ENCODE measurements at regions not wholly inside any gene's neighbourhood (a gene's known extent, or its start where the extent isn't known, plus 50 kb on each side); places are given as distances from the start of the nearest gene placed in this dataset.

DNA sequence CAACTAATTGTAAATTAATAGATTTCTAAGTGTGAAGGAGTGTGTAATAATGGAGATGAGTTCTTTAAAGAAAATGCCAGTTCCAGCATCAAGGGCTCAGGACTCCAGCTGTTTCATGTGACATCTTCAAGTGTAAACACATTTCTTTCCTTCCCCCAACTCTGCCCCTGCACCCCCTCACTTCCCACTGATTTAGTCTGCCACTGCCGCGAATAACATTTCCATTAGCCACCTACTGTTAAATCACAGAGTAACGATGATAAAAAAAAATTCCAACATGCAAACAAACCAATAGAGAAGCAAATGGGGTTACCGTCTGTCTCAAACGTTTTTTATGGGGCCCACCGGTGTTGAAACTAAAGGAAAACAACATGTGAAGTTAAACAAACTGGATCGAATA lies 414.3 kb downstream of the SAMD5 start:
- H3K36me3 ChIP-seq (replicated peaks), result no peaks in the 10 kb centered on the region
- no peak for DNase-seq
- in situ Hi-C loops (cut with HindIII; ENCODE audit: low pct_ligation_motif_present, low sequenced_read_pairs), result no loop called here
- H3K27me3 ChIP-seq (replicated peaks), result no peaks in the 10 kb centered on the region
- H3K27ac ChIP-seq, result no peak overlapping the region
- TF ChIP-seq, protein P1, sequence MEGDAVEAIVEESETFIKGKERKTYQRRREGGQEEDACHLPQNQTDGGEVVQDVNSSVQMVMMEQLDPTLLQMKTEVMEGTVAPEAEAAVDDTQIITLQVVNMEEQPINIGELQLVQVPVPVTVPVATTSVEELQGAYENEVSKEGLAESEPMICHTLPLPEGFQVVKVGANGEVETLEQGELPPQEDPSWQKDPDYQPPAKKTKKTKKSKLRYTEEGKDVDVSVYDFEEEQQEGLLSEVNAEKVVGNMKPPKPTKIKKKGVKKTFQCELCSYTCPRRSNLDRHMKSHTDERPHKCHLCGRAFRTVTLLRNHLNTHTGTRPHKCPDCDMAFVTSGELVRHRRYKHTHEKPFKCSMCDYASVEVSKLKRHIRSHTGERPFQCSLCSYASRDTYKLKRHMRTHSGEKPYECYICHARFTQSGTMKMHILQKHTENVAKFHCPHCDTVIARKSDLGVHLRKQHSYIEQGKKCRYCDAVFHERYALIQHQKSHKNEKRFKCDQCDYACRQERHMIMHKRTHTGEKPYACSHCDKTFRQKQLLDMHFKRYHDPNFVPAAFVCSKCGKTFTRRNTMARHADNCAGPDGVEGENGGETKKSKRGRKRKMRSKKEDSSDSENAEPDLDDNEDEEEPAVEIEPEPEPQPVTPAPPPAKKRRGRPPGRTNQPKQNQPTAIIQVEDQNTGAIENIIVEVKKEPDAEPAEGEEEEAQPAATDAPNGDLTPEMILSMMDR (IDR thresholded peaks at IDR 0.05; ENCODE audit: low read depth, low read length, missing control alignments), result no peak
- H3K4me3 ChIP-seq (ENCODE audit: low read depth, low read length), result no peak overlapping the region

DNA sequence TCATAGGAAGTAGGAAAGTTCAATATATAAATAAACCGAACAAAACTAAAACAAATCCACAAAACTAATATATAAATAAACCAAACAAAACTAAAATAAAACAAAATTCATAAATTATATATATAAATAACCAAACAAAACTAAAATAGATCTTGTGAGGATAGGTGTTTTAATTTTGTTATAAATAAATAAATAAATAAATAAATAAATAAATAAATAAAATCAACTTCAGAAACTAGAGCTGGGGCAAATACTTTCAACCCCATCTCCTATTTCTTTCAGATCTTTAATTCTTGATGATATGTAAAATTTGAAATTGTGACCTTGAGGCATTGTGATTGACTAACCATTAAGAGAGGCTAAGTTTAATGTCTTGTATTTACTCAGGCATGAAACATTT lies 416.1 kb downstream of the SAMD5 start:
- Histone ChIP-seq H3K36me3 (replicated peaks) (no peaks in the 10 kb centered on the region), H3K4me3 (ENCODE audit: low read depth, low read length) (no peak overlapping the region), H3K27ac (no peak overlapping the region), H3K27me3 (replicated peaks) (no peaks in the 10 kb centered on the region)
- in situ Hi-C loops (cut with HindIII; ENCODE audit: low pct_ligation_motif_present, low sequenced_read_pairs), result no loop called here
- TF ChIP-seq, protein P1 (IDR thresholded peaks at IDR 0.05; ENCODE audit: low read depth, low read length, missing control alignments), result no peak
- DNase-seq, result no peak

DNA sequence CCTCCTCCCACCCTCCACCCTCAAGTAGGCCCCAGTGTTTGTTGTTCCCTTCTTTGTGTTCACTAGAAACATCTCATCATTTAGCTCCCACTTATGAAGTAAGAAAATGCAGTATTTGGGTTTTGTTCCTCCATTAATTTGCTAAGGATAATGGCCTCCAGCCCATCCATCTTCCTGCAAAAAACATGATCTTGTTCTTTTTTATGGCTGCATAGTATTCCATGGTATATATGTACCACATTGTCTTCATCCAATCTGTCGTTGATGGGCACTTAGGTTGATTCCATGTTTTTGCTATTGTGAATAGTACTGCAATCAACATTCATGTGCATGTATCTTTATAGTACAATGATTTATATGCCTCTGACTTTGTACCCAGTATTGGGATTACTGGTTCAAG lies 416.8 kb upstream of the SASH1 start:
- Histone ChIP-seq H3K36me3 (replicated peaks) (no peaks in the 10 kb centered on the region), H3K4me3 (ENCODE audit: low read depth, low read length) (no peak overlapping the region), H3K27me3 (replicated peaks) (no peaks in the 10 kb centered on the region), H3K27ac (no peak overlapping the region)
- TF ChIP-seq, protein P1 (IDR thresholded peaks at IDR 0.05; ENCODE audit: low read depth, low read length, missing control alignments), result no peak
- no peak for DNase-seq
- in situ Hi-C loops (cut with HindIII; ENCODE audit: low pct_ligation_motif_present, low sequenced_read_pairs), result no loop called here

DNA sequence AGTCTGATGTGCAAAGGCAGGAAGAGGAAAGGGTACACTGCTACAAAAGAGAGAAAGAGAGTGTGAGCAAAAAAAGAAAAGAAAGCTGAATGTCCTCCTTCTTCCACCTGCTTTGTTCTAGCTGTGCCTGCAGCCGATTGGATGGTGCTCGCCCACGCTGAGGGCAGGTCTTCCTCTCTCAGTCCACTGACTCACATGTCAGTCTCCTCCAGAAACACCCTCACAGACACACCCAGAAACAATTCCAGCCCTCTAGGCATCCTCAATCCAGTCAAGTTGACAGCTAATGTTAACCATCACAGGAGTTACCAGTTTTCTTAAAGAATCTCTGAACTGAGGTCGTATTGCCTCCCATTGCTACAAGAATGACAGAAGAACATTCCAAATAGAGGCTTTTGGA lies 411.9 kb upstream of the SASH1 start:
- H3K4me3 ChIP-seq (ENCODE audit: low read depth, low read length), result no peak overlapping the region
- in situ Hi-C loops (cut with HindIII; ENCODE audit: low pct_ligation_motif_present, low sequenced_read_pairs), result no loop called here
- TF ChIP-seq, protein P1 (IDR thresholded peaks at IDR 0.05; ENCODE audit: low read depth, low read length, missing control alignments), result no peak

DNA sequence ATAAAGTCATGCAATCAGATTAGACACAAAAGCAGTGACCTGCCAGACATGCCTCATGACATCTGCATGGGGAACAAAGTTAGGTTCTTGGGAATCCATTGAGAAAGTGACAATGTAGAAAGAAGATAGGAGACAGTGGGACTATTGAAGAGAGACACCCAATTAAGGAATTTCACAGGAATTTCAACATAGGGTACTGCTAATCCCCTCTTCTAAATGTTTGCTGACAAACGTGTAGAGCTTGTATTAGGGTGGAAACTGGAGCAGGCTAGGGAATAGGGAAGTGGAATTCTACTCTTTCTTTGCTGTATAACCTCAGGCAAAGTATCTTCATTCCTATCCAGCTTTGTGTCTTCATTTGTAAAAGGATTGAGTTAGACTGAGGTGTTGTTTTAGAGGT lies 409.4 kb upstream of the SASH1 start:
- in situ Hi-C loops (cut with HindIII; ENCODE audit: low pct_ligation_motif_present, low sequenced_read_pairs), result no loop called here
- H3K27me3 ChIP-seq (replicated peaks), result no peaks in the 10 kb centered on the region
- no peak for DNase-seq
- H3K36me3 ChIP-seq (replicated peaks), result no peaks in the 10 kb centered on the region
- TF ChIP-seq, protein P1 (IDR thresholded peaks at IDR 0.05; ENCODE audit: low read depth, low read length, missing control alignments), result no peak
- no peak overlapping the region for H3K27ac ChIP-seq
- no peak overlapping the region for H3K4me3 ChIP-seq (ENCODE audit: low read depth, low read length)

More for the DNA sequence above, 411.9 kb upstream of the SASH1 start:
- Histone ChIP-seq H3K27ac (no peak overlapping the region), H3K27me3 (replicated peaks) (no peaks in the 10 kb centered on the region), H3K36me3 (replicated peaks) (no peaks in the 10 kb centered on the region)
- no peak for DNase-seq

DNA sequence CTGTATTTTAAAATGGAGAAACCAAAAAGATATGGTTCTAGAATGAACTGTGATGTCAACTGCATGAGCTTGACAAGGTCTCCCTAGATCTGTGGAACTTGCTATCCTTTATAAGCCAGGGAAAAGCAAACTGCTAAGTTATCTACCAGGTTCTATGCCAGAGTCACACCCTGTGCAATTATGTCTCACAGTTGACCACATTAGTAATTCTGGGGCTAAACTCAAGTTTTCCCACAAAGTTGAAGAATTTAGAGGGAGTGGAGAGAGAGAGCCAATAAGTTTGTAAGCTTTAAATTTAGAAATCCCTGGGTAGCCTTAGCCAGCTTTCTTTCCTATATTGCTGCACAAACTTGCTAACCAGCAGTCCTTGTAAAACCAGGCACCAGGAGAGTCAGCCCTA lies 407.0 kb upstream of the SASH1 start:
- no peaks in the 10 kb centered on the region for H3K27me3 ChIP-seq (replicated peaks)
- no peak overlapping the region for H3K27ac ChIP-seq
- H3K4me3 ChIP-seq (ENCODE audit: low read depth, low read length), result no peak overlapping the region
- in situ Hi-C loops (cut with HindIII; ENCODE audit: low pct_ligation_motif_present, low sequenced_read_pairs), result no loop called here
- no peak for DNase-seq
- TF ChIP-seq, protein P1 (IDR thresholded peaks at IDR 0.05; ENCODE audit: low read depth, low read length, missing control alignments), result no peak
- no peaks in the 10 kb centered on the region for H3K36me3 ChIP-seq (replicated peaks)

Measured in brain microvascular endothelial cell (primary cell).